HEK293 (cell line): ENCODE measurements at regions not wholly inside any gene's neighbourhood (a gene's known extent, or its start where the extent isn't known, plus 50 kb on each side); places are given as distances from the start of the nearest gene placed in this dataset.

Experiments
- CTCF ChIA-PET: fragments of 350-600 bp; formaldehyde crosslinking; extraction: SDS; loops from one replicate; lab custom pipeline; 2021; ENCODE audit warnings: antibody characterized with exemption; lab: Yijun Ruan, JAX
- POLR2A ChIA-PET: fragments of 300-600 bp; formaldehyde crosslinking; extraction: SDS; loops from one replicate; lab custom pipeline; 2020; ENCODE audit warnings: antibody characterized with exemption, inconsistent platforms; lab: Yijun Ruan, JAX
- H3K27ac ChIP-seq: fragments of 200-500 bp; sonication (Bioruptor generic); 2 replicates; pipeline ENCODE4 v1.5.1; 2014; ENCODE audit warnings: low read depth, low read length, control low read depth, inconsistent platforms; ENCODE audit errors: extremely low read depth
- H3K36me3 ChIP-seq, 2 experiments: fragments of 200-500 bp in 1 of 2; sonication (Bioruptor generic) in 1 of 2; 1 replicate in 1 of 2; 2 replicates in 1 of 2; pipeline ENCODE4 v1.5.1; 2014 to 2017; ENCODE audit warnings: inconsistent platforms in 2 of 2, low read length in 2 of 2; ENCODE audit not compliant: control insufficient read depth in 2 of 2, insufficient read depth in 1 of 2
- H3K4me1 ChIP-seq: fragments of 200-500 bp; sonication (Bioruptor generic); 2 replicates; pipeline ENCODE4 v1.5.1; 2014; ENCODE audit warnings: mild to moderate bottlenecking, low read length, inconsistent platforms; ENCODE audit not compliant: control insufficient read depth, insufficient read depth
- H3K4me3 ChIP-seq: 2 replicates; pipeline ENCODE4 v1.5.1; 2011; ENCODE audit warnings: low read depth, mild to moderate bottlenecking, control low read depth, low read length, moderate library complexity
- H3K9me3 ChIP-seq: fragments of 200-500 bp; sonication (Bioruptor generic); 2 replicates; pipeline ENCODE4 v1.5.1; 2014; ENCODE audit warnings: low read depth, low read length, inconsistent platforms; ENCODE audit not compliant: control insufficient read depth, insufficient read depth
- IKZF3 ChIP-seq: fragments of 450-650 bp; IDR thresholded peaks from 2 replicates; pipeline ENCODE4 v1.5.0; 2018; ENCODE audit warnings: missing biosample characterization, mild to moderate bottlenecking, missing genetic modification characterization, moderate library complexity
- KLF9 ChIP-seq: fragments of 450-650 bp; formaldehyde crosslinking; IDR thresholded peaks from 2 replicates; pipeline ENCODE4 v1.5.1; 2016; ENCODE audit warnings: missing biosample characterization, missing genetic modification characterization, low read depth
- OSR2 ChIP-seq: fragments of 450-650 bp; formaldehyde crosslinking; IDR thresholded peaks from 2 replicates; pipeline ENCODE4 v1.5.1; 2016; ENCODE audit warnings: missing biosample characterization, missing genetic modification characterization
- ZIC2 ChIP-seq: fragments of 450-650 bp; formaldehyde crosslinking; IDR thresholded peaks from 2 replicates; pipeline ENCODE4 v1.5.1; 2016; ENCODE audit warnings: missing biosample characterization, missing genetic modification characterization
- ZNF146 ChIP-seq: fragments of 450-650 bp; formaldehyde crosslinking; IDR thresholded peaks from 2 replicates; pipeline ENCODE4 v1.5.1; 2016; ENCODE audit warnings: missing biosample characterization, missing genetic modification characterization
- ZNF23 ChIP-seq: fragments of 450-650 bp; formaldehyde crosslinking; IDR thresholded peaks from 2 replicates; pipeline ENCODE4 v1.5.1; 2016; ENCODE audit warnings: missing biosample characterization, missing genetic modification characterization, borderline replicate concordance
- ZNF354C ChIP-seq: fragments of 450-650 bp; formaldehyde crosslinking; IDR thresholded peaks from 2 replicates; pipeline ENCODE4 v1.5.1; 2016; ENCODE audit warnings: missing biosample characterization, missing genetic modification characterization, low read depth, borderline replicate concordance
- ZNF426 ChIP-seq: fragments of 450-650 bp; formaldehyde crosslinking; IDR thresholded peaks from 2 replicates; pipeline ENCODE4 v1.5.1; 2017; ENCODE audit warnings: missing biosample characterization, missing genetic modification characterization, mild to moderate bottlenecking, inconsistent platforms, moderate library complexity
- ZNF560 ChIP-seq: fragments of 450-650 bp; formaldehyde crosslinking; IDR thresholded peaks from 2 replicates; pipeline ENCODE4 v1.5.1; 2017; ENCODE audit warnings: missing biosample characterization, missing genetic modification characterization, borderline replicate concordance
- ZNF561 ChIP-seq: fragments of 450-650 bp; IDR thresholded peaks from 2 replicates; pipeline ENCODE4 v1.5.1; 2018; ENCODE audit warnings: missing biosample characterization, missing genetic modification characterization, borderline replicate concordance
- ZNF596 ChIP-seq: fragments of 450-650 bp; IDR thresholded peaks from 2 replicates; pipeline ENCODE4 v1.5.0; 2018; ENCODE audit warnings: missing biosample characterization, mild to moderate bottlenecking, missing genetic modification characterization, moderate library complexity
- ZNF624 ChIP-seq: fragments of 450-650 bp; formaldehyde crosslinking; IDR thresholded peaks from 2 replicates; pipeline ENCODE4 v1.5.1; 2017; ENCODE audit warnings: missing biosample characterization, missing genetic modification characterization
- ZNF645 ChIP-seq: fragments of 450-650 bp; formaldehyde crosslinking; IDR thresholded peaks from 2 replicates; pipeline ENCODE4; 2016; ENCODE audit warnings: missing biosample characterization, missing genetic modification characterization
- ZNF664 ChIP-seq: fragments of 450-650 bp; formaldehyde crosslinking; IDR thresholded peaks from 2 replicates; pipeline ENCODE4 v1.5.1; 2016; ENCODE audit warnings: missing biosample characterization, missing genetic modification characterization
- ZNF701 ChIP-seq: fragments of 450-650 bp; formaldehyde crosslinking; IDR thresholded peaks from 2 replicates; pipeline ENCODE4 v1.5.1; 2016; ENCODE audit warnings: missing biosample characterization, missing genetic modification characterization
- ZNF768 ChIP-seq: fragments of 450-650 bp; formaldehyde crosslinking; IDR thresholded peaks from 2 replicates; pipeline ENCODE4 v1.5.1; 2018; ENCODE audit warnings: missing biosample characterization, mild to moderate bottlenecking, missing genetic modification characterization
- ZSCAN30 ChIP-seq: fragments of 450-650 bp; IDR thresholded peaks from 2 replicates; pipeline ENCODE4 v1.5.1; 2018; ENCODE audit warnings: missing biosample characterization, mild to moderate bottlenecking, missing genetic modification characterization, moderate library complexity
- ZSCAN5A ChIP-seq: fragments of 450-650 bp; formaldehyde crosslinking; IDR thresholded peaks from 2 replicates; pipeline ENCODE4 v1.5.1; 2016; ENCODE audit warnings: missing biosample characterization, missing genetic modification characterization
- ZXDB ChIP-seq: fragments of 450-650 bp; formaldehyde crosslinking; IDR thresholded peaks from 2 replicates; pipeline ENCODE4 v1.5.1; 2016; ENCODE audit warnings: missing biosample characterization, missing genetic modification characterization
- TF ChIP-seq, protein P1 (sequence below): fragments of 450-650 bp; formaldehyde crosslinking; IDR thresholded peaks from 2 replicates; pipeline ENCODE4 v1.5.0; 2017; ENCODE audit warnings: missing biosample characterization, missing genetic modification characterization, borderline replicate concordance
- TF ChIP-seq, protein P2 (sequence below): fragments of 450-650 bp; formaldehyde crosslinking; IDR thresholded peaks from 2 replicates; pipeline ENCODE4 v1.5.1; 2017; ENCODE audit warnings: missing biosample characterization, missing genetic modification characterization

GRCh38 chr1:91130256-91130985 lies 108.6 kb upstream of the ZNF644 start:
- ChIA-PET POLR2A (interaction anchor here (1.3 kb wide), 1 partner anchor 108 kb away, joined by 3 read pairs; the partner anchor contains the start of gene ZNF644), CTCF (interaction anchor here (0.6 to 1.0 kb wide), 2 partner anchors 35 to 67 kb away, joined by 3 to 4 read pairs; no protein-coding TSS in a partner anchor)
- no peaks in the 10 kb centered on the region for H3K4me1 ChIP-seq
- no peak overlapping the region for H3K4me3 ChIP-seq
- H3K36me3 ChIP-seq = no peaks in the 10 kb centered on the region
- TF ChIP-seq, protein P1, sequence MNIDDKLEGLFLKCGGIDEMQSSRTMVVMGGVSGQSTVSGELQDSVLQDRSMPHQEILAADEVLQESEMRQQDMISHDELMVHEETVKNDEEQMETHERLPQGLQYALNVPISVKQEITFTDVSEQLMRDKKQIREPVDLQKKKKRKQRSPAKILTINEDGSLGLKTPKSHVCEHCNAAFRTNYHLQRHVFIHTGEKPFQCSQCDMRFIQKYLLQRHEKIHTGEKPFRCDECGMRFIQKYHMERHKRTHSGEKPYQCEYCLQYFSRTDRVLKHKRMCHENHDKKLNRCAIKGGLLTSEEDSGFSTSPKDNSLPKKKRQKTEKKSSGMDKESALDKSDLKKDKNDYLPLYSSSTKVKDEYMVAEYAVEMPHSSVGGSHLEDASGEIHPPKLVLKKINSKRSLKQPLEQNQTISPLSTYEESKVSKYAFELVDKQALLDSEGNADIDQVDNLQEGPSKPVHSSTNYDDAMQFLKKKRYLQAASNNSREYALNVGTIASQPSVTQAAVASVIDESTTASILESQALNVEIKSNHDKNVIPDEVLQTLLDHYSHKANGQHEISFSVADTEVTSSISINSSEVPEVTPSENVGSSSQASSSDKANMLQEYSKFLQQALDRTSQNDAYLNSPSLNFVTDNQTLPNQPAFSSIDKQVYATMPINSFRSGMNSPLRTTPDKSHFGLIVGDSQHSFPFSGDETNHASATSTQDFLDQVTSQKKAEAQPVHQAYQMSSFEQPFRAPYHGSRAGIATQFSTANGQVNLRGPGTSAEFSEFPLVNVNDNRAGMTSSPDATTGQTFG (tag by site-specific recombination) = no peak
- no peak for TF ChIP-seq ZNF624 (tag by site-specific recombination)
- TF ChIP-seq ZXDB (tag by site-specific recombination) = no peak
- no peak overlapping the region for H3K27ac ChIP-seq
- H3K9me3 ChIP-seq = no peaks in the 10 kb centered on the region

- no peaks in the 10 kb centered on the region for H3K36me3 ChIP-seq
- no peak overlapping the region for H3K27ac ChIP-seq
- H3K4me1 ChIP-seq = no peaks in the 10 kb centered on the region
- CTCF ChIA-PET = interaction anchor here (0.6 kb wide), 1 partner anchor 13 kb away, joined by 3 read pairs; no protein-coding TSS in a partner anchor
- POLR2A ChIA-PET = no interaction called here
- TF ChIP-seq ZNF23 (tag by site-specific recombination) = no peak
- no peak for TF ChIP-seq ZNF664 (tag by site-specific recombination)
- TF ChIP-seq ZNF701 = no peak
- TF ChIP-seq IKZF3 (tag by site-specific recombination) = no peak
- TF ChIP-seq ZNF768 (tag by site-specific recombination) = no peak
- TF ChIP-seq ZNF645 (tag by site-specific recombination) = no peak
- no peak for TF ChIP-seq OSR2 (tag by site-specific recombination)
- TF ChIP-seq ZNF561 (tag by site-specific recombination) = no peak
- no peak for TF ChIP-seq ZIC2
- no peak for TF ChIP-seq ZNF426 (tag by site-specific recombination)
- TF ChIP-seq ZNF596 (tag by site-specific recombination) = no peak
- TF ChIP-seq ZNF146 (tag by site-specific recombination) = no peak
- TF ChIP-seq ZNF354C (tag by site-specific recombination) = no peak
- TF ChIP-seq ZSCAN30 (tag by site-specific recombination) = no peak
- no peak for TF ChIP-seq ZSCAN5A (tag by site-specific recombination)
- TF ChIP-seq, protein P2, sequence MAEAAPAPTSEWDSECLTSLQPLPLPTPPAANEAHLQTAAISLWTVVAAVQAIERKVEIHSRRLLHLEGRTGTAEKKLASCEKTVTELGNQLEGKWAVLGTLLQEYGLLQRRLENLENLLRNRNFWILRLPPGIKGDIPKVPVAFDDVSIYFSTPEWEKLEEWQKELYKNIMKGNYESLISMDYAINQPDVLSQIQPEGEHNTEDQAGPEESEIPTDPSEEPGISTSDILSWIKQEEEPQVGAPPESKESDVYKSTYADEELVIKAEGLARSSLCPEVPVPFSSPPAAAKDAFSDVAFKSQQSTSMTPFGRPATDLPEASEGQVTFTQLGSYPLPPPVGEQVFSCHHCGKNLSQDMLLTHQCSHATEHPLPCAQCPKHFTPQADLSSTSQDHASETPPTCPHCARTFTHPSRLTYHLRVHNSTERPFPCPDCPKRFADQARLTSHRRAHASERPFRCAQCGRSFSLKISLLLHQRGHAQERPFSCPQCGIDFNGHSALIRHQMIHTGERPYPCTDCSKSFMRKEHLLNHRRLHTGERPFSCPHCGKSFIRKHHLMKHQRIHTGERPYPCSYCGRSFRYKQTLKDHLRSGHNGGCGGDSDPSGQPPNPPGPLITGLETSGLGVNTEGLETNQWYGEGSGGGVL (tag by site-specific recombination) = no peak
- no peak for TF ChIP-seq KLF9 (tag by site-specific recombination)
- TF ChIP-seq ZNF560 (tag by site-specific recombination) = no peak
- TF ChIP-seq, all 188 proteins: peak for 0
- no peak overlapping the region for H3K4me3 ChIP-seq
- no peaks in the 10 kb centered on the region for H3K9me3 ChIP-seq
Measured at GRCh38 chr1:91129458-91129857, 107.6 kb upstream of the ZNF644 start.
